NB4 (cell line): ENCODE measurements at regions not wholly inside any gene's neighbourhood (a gene's known extent, or its start where the extent isn't known, plus 50 kb on each side); places are given as distances from the start of the nearest gene placed in this dataset.

Source experiments
- MYC ChIP-seq: IDR thresholded peaks from 2 replicates; pipeline ENCODE4 v1.6.1; 2011; ENCODE audit warnings: low read depth, low read length
- POLR2A ChIP-seq: IDR thresholded peaks from 2 replicates; pipeline ENCODE4 v1.6.1; 2011; ENCODE audit warnings: mild to moderate bottlenecking; ENCODE audit not compliant: insufficient read length; ENCODE audit errors: extremely low read depth
- TF ChIP-seq, protein P1 (sequence below): IDR thresholded peaks from one replicate; pipeline ENCODE4 v1.5.1; 2012; ENCODE audit warnings: low read depth, low read length
- TF ChIP-seq, protein P2 (sequence below): IDR thresholded peaks from 2 replicates; pipeline ENCODE4 v1.6.1; 2011; ENCODE audit warnings: low read depth, low read length

DNA sequence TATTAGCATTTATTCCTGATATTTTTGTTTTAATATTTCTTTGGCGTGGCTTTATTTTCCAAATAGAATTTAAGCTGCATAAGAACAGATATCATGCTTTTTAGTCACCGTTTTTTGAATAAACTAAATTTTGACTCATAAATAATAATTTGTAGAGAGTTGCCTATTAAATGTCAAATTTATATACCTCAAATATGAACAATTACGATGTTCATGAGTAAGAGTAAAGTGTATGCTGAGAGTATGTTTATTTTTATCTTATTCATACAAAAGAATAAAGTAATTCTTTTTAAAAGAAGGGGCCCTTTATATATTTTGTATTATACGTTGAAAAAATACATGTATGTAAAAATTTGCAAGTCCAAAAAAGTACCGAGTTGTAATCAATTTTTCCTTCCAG lies 126.5 kb upstream of the NRIP1 start:
- TF ChIP-seq, protein P1, sequence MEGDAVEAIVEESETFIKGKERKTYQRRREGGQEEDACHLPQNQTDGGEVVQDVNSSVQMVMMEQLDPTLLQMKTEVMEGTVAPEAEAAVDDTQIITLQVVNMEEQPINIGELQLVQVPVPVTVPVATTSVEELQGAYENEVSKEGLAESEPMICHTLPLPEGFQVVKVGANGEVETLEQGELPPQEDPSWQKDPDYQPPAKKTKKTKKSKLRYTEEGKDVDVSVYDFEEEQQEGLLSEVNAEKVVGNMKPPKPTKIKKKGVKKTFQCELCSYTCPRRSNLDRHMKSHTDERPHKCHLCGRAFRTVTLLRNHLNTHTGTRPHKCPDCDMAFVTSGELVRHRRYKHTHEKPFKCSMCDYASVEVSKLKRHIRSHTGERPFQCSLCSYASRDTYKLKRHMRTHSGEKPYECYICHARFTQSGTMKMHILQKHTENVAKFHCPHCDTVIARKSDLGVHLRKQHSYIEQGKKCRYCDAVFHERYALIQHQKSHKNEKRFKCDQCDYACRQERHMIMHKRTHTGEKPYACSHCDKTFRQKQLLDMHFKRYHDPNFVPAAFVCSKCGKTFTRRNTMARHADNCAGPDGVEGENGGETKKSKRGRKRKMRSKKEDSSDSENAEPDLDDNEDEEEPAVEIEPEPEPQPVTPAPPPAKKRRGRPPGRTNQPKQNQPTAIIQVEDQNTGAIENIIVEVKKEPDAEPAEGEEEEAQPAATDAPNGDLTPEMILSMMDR = no peak
- TF ChIP-seq MYC (no peak), POLR2A (no peak)
- TF ChIP-seq, protein P2, sequence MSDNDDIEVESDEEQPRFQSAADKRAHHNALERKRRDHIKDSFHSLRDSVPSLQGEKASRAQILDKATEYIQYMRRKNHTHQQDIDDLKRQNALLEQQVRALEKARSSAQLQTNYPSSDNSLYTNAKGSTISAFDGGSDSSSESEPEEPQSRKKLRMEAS = no peak
